Choroid plexus epithelial cell (primary cell): ENCODE measurements at regions not wholly inside any gene's neighbourhood (a gene's known extent, or its start where the extent isn't known, plus 50 kb on each side); places are given as distances from the start of the nearest gene placed in this dataset.
A peak's percentile ranks its signal among the peaks of the same experiment; 100 is the strongest.

ENCODE experiments used
- DNase-seq: peaks from one replicate; pipeline ENCODE4 v3.0.0-alpha.2; 2010; ENCODE audit warnings: low read depth
- H3K4me3 ChIP-seq: 2 replicates; pipeline ENCODE4 v1.5.1; 2011; ENCODE audit warnings: low read depth, mild to moderate bottlenecking, control low read depth, low read length, moderate library complexity
- TF ChIP-seq, protein P1 (sequence below): conservative IDR thresholded peaks from 2 replicates; pipeline ENCODE4 v1.5.1; 2011; ENCODE audit warnings: low read depth, mild to moderate bottlenecking, control low read depth, inconsistent platforms, low read length, moderate library complexity

DNA sequence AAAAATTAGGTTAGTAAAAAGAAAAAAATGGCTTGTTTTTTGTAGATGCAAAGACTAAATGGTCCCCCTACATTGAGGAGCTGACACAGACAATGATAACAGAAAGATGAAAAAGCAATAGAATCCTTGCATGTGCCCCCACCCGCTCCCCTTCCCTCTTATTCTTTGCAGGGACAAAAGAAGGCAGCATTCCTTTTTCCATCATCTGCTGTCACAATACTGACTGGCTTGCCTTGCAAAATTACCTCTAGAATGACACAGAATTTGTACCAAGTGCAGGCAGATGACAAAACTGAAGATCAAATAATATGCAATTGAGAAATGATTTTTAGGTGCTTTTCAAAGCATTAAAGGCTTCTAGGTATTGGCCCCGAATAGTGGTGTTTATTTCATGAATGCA is 153.1 kb upstream of the AGA start:
- DNase-seq, result no peak
- H3K4me3 ChIP-seq, result no peak overlapping the region
- TF ChIP-seq, protein P1, sequence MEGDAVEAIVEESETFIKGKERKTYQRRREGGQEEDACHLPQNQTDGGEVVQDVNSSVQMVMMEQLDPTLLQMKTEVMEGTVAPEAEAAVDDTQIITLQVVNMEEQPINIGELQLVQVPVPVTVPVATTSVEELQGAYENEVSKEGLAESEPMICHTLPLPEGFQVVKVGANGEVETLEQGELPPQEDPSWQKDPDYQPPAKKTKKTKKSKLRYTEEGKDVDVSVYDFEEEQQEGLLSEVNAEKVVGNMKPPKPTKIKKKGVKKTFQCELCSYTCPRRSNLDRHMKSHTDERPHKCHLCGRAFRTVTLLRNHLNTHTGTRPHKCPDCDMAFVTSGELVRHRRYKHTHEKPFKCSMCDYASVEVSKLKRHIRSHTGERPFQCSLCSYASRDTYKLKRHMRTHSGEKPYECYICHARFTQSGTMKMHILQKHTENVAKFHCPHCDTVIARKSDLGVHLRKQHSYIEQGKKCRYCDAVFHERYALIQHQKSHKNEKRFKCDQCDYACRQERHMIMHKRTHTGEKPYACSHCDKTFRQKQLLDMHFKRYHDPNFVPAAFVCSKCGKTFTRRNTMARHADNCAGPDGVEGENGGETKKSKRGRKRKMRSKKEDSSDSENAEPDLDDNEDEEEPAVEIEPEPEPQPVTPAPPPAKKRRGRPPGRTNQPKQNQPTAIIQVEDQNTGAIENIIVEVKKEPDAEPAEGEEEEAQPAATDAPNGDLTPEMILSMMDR, result no peak

DNA sequence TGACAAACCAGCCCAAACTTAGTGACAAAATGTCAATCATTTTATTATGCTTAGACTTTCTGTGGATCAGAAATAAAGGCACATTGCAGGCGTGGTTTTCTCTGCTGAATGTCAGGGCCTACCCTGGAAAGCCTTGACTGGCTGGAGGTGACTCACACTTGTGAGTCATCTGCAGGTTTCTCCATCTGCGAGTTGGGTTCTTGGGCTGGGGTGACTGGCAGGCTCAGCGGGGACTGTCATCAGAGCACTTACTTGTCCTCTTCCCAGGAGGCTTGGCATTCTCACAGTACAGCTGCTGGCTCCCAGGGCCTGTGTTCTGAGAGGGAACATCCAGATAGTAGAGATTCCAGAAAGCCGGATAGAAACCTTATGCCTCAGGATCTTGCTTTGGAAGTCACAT is 153.8 kb upstream of the AGA start:
- peak; percentile 71 for DNase-seq
- TF ChIP-seq, protein P1, result no peak
- H3K4me3 ChIP-seq, result no peak overlapping the region

DNA sequence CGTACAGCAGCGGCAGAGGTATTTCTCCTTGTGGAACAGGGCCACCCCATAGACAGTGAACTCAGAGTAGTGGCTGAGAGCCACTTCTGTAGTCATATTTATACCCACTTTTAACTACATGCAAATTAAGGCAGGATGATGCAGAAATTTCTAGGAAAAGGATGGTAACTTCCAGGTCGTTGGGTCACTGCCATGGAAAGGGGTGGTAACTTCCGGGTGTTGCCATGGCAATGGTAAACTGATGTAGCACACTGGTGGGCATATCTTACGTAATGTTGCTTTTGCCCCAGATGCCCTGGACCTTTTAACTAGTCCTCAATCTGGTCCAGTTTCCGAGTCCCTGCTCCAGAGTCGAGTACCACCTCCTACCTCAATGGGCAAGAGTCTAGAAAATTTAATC is 154.8 kb upstream of the AGA start:
- TF ChIP-seq, protein P1, result no peak
- no peak for DNase-seq
- H3K4me3 ChIP-seq, result no peak overlapping the region

DNA sequence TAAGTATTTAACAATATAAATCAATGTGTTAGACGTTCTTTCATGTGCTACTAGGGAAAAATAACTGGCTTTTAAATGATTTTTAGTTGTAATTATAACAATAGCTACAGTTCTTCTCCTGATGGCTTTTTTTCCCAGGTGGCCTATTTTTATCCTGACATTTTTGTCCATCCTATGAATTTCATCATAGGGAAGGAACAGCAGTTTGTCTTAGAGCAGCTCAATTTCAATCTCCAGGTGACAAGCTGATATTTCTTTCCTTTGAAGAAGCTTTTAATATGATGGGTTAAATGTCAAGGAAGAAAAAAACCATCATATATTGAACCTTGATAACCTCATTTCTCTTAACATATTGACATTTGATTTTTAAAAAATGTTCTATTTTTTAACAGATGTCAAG is 163.0 kb upstream of the AGA start:
- no peak overlapping the region for H3K4me3 ChIP-seq
- TF ChIP-seq, protein P1, result no peak
- DNase-seq, result no peak

DNA sequence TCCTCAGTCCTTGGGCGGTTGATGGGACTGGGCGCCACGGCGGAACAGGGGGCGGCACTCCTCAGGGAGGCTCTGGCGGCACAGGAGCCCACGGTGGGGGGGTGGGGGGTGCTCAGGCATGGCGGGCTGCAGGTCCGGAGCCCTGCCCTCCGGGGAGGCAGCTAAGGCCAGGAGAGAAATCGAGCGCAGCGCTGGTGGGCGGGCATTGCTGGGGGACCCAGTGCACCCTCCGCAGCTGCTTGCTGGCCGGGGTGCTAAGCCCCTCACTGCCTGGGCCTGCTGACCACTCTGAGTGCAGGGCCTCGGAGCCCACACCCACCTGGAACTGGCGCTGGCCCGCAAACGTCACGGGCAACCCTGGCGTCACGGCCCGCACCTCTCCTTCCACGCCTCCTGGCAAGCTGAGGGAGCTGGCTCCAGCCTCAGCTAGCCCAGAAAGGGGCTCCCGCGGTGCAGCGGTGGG is 164.9 kb upstream of the AGA start:
- no peak for DNase-seq
- no peak overlapping the region for H3K4me3 ChIP-seq
- TF ChIP-seq, protein P1, result no peak

DNA sequence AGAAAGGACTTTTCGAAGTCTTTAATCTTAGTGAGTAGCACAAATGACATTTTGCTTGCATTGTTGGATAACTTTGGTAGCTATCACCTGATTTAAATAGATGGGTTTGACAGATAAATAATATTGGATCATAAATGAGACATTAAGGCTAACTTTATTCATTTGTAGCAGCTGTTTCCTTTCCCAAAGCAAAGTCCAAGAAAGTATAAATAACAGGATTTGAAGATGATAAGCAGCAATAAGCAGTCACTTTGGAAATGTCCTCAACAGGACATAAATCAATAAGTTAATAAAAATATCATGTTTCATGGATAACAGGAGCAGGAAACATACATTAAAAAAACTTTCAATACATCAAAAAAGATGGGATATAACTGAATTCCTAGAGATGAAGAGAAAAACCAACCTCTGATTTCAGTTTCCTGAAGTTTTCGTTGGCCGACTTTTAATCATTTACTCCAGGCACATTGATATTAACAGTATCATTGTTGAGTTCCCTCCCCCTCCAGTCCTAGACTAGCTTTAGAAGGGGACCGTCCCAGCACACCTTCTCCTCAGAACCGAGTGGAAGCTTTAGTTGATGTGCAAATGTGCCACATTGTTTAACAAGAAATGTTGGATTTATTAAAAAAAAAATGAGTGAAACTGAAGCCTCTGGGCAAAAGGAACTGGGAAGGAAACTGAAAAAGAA is 169.9 kb upstream of the AGA start:
- TF ChIP-seq, protein P1, result no peak

DNA sequence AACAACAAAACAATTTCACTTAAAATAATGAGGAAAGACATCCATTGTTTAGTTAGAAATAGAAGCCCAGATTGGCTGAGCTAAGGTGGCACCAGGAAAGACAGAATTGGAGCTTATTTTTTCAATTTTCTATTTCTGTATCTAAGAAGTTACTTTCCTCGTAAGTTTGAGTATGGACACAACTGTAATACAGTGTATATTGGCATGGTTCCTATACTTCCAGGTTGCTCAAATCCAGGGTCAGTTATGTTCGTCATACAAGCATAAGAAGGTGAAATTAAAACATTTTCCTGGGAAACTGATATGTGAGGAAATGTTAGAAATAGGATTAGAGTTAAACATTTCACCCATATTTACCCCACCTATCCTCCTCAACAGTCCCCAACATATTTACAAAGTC is 170.4 kb upstream of the AGA start:
- no peak overlapping the region for H3K4me3 ChIP-seq
- DNase-seq, result no peak
- TF ChIP-seq, protein P1, result no peak

More for the DNA sequence above, 169.9 kb upstream of the AGA start:
- no peak for DNase-seq
- no peak overlapping the region for H3K4me3 ChIP-seq
